WTC11 (cell line): ENCODE measurements at regions not wholly inside any gene's neighbourhood (a gene's known extent, or its start where the extent isn't known, plus 50 kb on each side); places are given as distances from the start of the nearest gene placed in this dataset.

Experiments
- ATAC-seq: fragments of 200-7000 bp; cut with Tn5 transposase; 2 replicates; pipeline ENCODE4 v1.10.0; 2021; ENCODE audit warnings: mild to moderate bottlenecking, moderate library complexity
- CTCF ChIA-PET: fragments of 300-600 bp; sonication (Branson Sonifier 250); formaldehyde crosslinking; loops from one replicate; lab custom pipeline; 2021; ENCODE audit warnings: antibody characterized with exemption; lab: Charles Lee
- POLR2A ChIA-PET: fragments of 350-600 bp; sonication (Branson Sonifier 250); formaldehyde crosslinking; loops from one replicate; lab custom pipeline; 2021; ENCODE audit warnings: antibody characterized with exemption; lab: Charles Lee
- DNase-seq: peaks from one replicate; pipeline ENCODE4 v3.0.0; 2021; ENCODE audit warnings: low spot score
- H3K27ac Mint-ChIP-seq: 2 replicates; pipeline ENCODE4 v1.8.0; 2021; ENCODE audit warnings: mixed read lengths
- H3K27me3 Mint-ChIP-seq: 2 replicates; pipeline ENCODE4 v1.8.0; 2021; ENCODE audit warnings: low read depth, mild to moderate bottlenecking, moderate library complexity, mixed read lengths
- H3K36me3 Mint-ChIP-seq: 2 replicates; pipeline ENCODE4 v1.8.0; 2021; ENCODE audit warnings: mixed read lengths
- H3K4me1 Mint-ChIP-seq: 2 replicates; pipeline ENCODE4 v1.8.0; 2022; ENCODE audit warnings: mixed read lengths
- H3K4me3 Mint-ChIP-seq: 2 replicates; pipeline ENCODE4 v1.8.0; 2021; ENCODE audit warnings: mild to moderate bottlenecking, moderate library complexity, mixed read lengths
- H3K9me3 Mint-ChIP-seq: 2 replicates; pipeline ENCODE4 v1.8.0; 2021; ENCODE audit warnings: mixed read lengths
- CDX4 ChIP-seq: fragments of 250-450 bp; sonication (Bioruptor Pico); IDR thresholded peaks from 2 replicates; pipeline ENCODE4 v1.9.0; 2021; ENCODE audit warnings: moderate library complexity, mild to moderate bottlenecking, inconsistent platforms, borderline replicate concordance
- CREB1 ChIP-seq: sonication (generic); formaldehyde crosslinking; IDR thresholded peaks from 2 replicates; pipeline ENCODE4 v1.8.0; 2023; ENCODE audit warnings: mild to moderate bottlenecking, missing genetic modification reagents
- CTCF ChIP-seq: fragments of 200-600 bp; IDR thresholded peaks from 2 replicates; pipeline ENCODE4 v1.8.0; 2022; ENCODE audit warnings: antibody characterized with exemption
- FOXJ3 ChIP-seq: sonication (generic); formaldehyde crosslinking; IDR thresholded peaks from 2 replicates; pipeline ENCODE4 v1.9.0; 2021; ENCODE audit warnings: missing genetic modification reagents, mild to moderate bottlenecking, borderline replicate concordance
- FOXK1 ChIP-seq: sonication (generic); formaldehyde crosslinking; IDR thresholded peaks from 2 replicates; pipeline ENCODE4 v1.8.0; 2022; ENCODE audit warnings: mild to moderate bottlenecking, moderate library complexity, missing genetic modification reagents
- FOXP4 ChIP-seq: sonication (generic); formaldehyde crosslinking; IDR thresholded peaks from 2 replicates; pipeline ENCODE4 v1.8.0; 2022; ENCODE audit warnings: mild to moderate bottlenecking, missing genetic modification reagents
- HMGXB4 ChIP-seq: sonication (generic); formaldehyde crosslinking; IDR thresholded peaks from 2 replicates; pipeline ENCODE4 v1.8.1; 2023; ENCODE audit warnings: mild to moderate bottlenecking, moderate library complexity, missing genetic modification reagents
- IRF2 ChIP-seq: sonication (generic); formaldehyde crosslinking; IDR thresholded peaks from 2 replicates; pipeline ENCODE4 v1.8.0; 2022; ENCODE audit warnings: low read depth, missing genetic modification reagents, borderline replicate concordance
- KAT7 ChIP-seq: sonication (generic); formaldehyde crosslinking; IDR thresholded peaks from 2 replicates; pipeline ENCODE4 v1.8.1; 2023; ENCODE audit warnings: missing genetic modification reagents, mild to moderate bottlenecking, borderline replicate concordance
- NFE2L1 ChIP-seq: sonication (generic); formaldehyde crosslinking; IDR thresholded peaks from 2 replicates; pipeline ENCODE4 v1.8.1; 2023; ENCODE audit warnings: missing genetic modification reagents
- NR2C2 ChIP-seq: sonication (generic); formaldehyde crosslinking; IDR thresholded peaks from 2 replicates; pipeline ENCODE4 v1.8.0; 2022; ENCODE audit warnings: mild to moderate bottlenecking, missing genetic modification reagents
- PREB ChIP-seq: sonication (generic); formaldehyde crosslinking; IDR thresholded peaks from 2 replicates; pipeline ENCODE4 v1.8.1; 2022; ENCODE audit warnings: mild to moderate bottlenecking, missing genetic modification reagents, moderate library complexity, borderline replicate concordance
- SOX15 ChIP-seq: fragments of 250-450 bp; sonication (Bioruptor Pico); IDR thresholded peaks from 2 replicates; pipeline ENCODE4 v1.9.0; 2021; ENCODE audit warnings: mild to moderate bottlenecking
- SP1 ChIP-seq: sonication (generic); formaldehyde crosslinking; conservative IDR thresholded peaks from 2 replicates; pipeline ENCODE4 v1.8.1; 2022; ENCODE audit warnings: missing genetic modification reagents
- TEAD1 ChIP-seq: sonication (generic); formaldehyde crosslinking; IDR thresholded peaks from 2 replicates; pipeline ENCODE4 v1.8.0; 2022; ENCODE audit warnings: mild to moderate bottlenecking, missing genetic modification reagents
- USF1 ChIP-seq: sonication (generic); formaldehyde crosslinking; IDR thresholded peaks from 2 replicates; pipeline ENCODE4 v1.8.0; 2022; ENCODE audit warnings: mild to moderate bottlenecking, missing genetic modification reagents
- USF2 ChIP-seq: sonication (generic); formaldehyde crosslinking; IDR thresholded peaks from 2 replicates; pipeline ENCODE4 v1.8.1; 2023; ENCODE audit warnings: mild to moderate bottlenecking, missing genetic modification reagents, moderate library complexity
- ZBTB21 ChIP-seq: sonication (generic); formaldehyde crosslinking; IDR thresholded peaks from 2 replicates; pipeline ENCODE4 v1.8.1; 2023; ENCODE audit warnings: mild to moderate bottlenecking, missing genetic modification reagents, borderline replicate concordance
- ZBTB43 ChIP-seq: sonication (generic); formaldehyde crosslinking; IDR thresholded peaks from 2 replicates; pipeline ENCODE4 v1.8.1; 2023; ENCODE audit warnings: mild to moderate bottlenecking, missing genetic modification reagents
- ZMAT4 ChIP-seq: fragments of 250-450 bp; sonication (Bioruptor Pico); IDR thresholded peaks from 2 replicates; pipeline ENCODE4 v1.9.0; 2021; ENCODE audit warnings: mild to moderate bottlenecking
- ZNF671 ChIP-seq: fragments of 250-450 bp; sonication (Bioruptor Pico); IDR thresholded peaks from 2 replicates; pipeline ENCODE4 v1.8.0; 2021; ENCODE audit warnings: mild to moderate bottlenecking

- ATAC-seq, result no peak
- CTCF ChIA-PET, result no interaction called here
- H3K4me3 Mint-ChIP-seq, result no peak overlapping the region
- H3K9me3 Mint-ChIP-seq, result peaks cover 22% of the 10 kb centered on the region
- H3K27me3 Mint-ChIP-seq, result no peaks in the 10 kb centered on the region
- H3K4me1 Mint-ChIP-seq, result peaks cover 10% of the 10 kb centered on the region
- no peak for TF ChIP-seq FOXJ3 (CRISPR knock-in tag)
- TF ChIP-seq FOXK1, result no peak
- TF ChIP-seq CDX4 (CRISPR knock-in tag), result no peak
- TF ChIP-seq ZBTB21 (CRISPR knock-in tag), result no peak
- no peak for TF ChIP-seq CTCF
- TF ChIP-seq CREB1 (CRISPR knock-in tag), result no peak
- no peak for TF ChIP-seq ZBTB43 (CRISPR knock-in tag)
- TF ChIP-seq NR2C2 (CRISPR knock-in tag), result no peak
- TF ChIP-seq HMGXB4, result no peak
- no peak for TF ChIP-seq TEAD1
- TF ChIP-seq KAT7, result no peak
- TF ChIP-seq ZNF671, result no peak
- TF ChIP-seq IRF2, result no peak
- TF ChIP-seq FOXP4 (CRISPR knock-in tag), result no peak
- TF ChIP-seq PREB (CRISPR knock-in tag), result no peak
- TF ChIP-seq ZMAT4 (CRISPR knock-in tag), result no peak
- no peak overlapping the region for H3K27ac Mint-ChIP-seq
- no peak for DNase-seq
- POLR2A ChIA-PET, result no interaction called here
- 0 out of 2 replicates have a peak, but pooled peaks cover 2% of the 10 kb centered on the region for H3K36me3 Mint-ChIP-seq
Observed at GRCh38 chr12:107529991-107530390, 155.6 kb upstream of the PWP1 start.

GRCh38 chr12:107530701-107531100 lies 154.9 kb upstream of the PWP1 start:
- H3K36me3 Mint-ChIP-seq, result 0 out of 2 replicates have a peak, but pooled peaks cover 2% of the 10 kb centered on the region
- H3K9me3 Mint-ChIP-seq, result peaks cover 23% of the 10 kb centered on the region
- no peaks in the 10 kb centered on the region for H3K27me3 Mint-ChIP-seq
- TF ChIP-seq USF1 (CRISPR knock-in tag) (no peak), NFE2L1 (CRISPR knock-in tag) (no peak), FOXP4 (CRISPR knock-in tag) (no peak), TEAD1 (no peak), USF2 (no peak), ZMAT4 (CRISPR knock-in tag) (no peak), SP1 (CRISPR knock-in tag) (no peak), CREB1 (CRISPR knock-in tag) (no peak), SOX15 (CRISPR knock-in tag) (no peak), KAT7 (no peak)
- TF ChIP-seq, all 79 proteins: peak for 0
- Mint-ChIP-seq H3K27ac (no peak overlapping the region), H3K4me3 (no peak overlapping the region), H3K4me1 (peaks cover 16% of the 10 kb centered on the region)
- DNase-seq (no peak), ATAC-seq (no peak)
- POLR2A ChIA-PET, result no interaction called here
- CTCF ChIA-PET, result no interaction called here
